Keratinocyte (primary cell): ENCODE measurements at regions not wholly inside any gene's neighbourhood (a gene's known extent, or its start where the extent isn't known, plus 50 kb on each side); places are given as distances from the start of the nearest gene placed in this dataset.

Source experiments
- DNase-seq: peaks from one replicate; pipeline ENCODE4 v3.0.0-alpha.2; 2011; ENCODE audit warnings: low read depth, missing footprints, low spot score
- FAIRE-seq: peaks from 2 replicates; lab custom pipeline; 2011; peaks lifted over from hg19 to GRCh38; lab: Jason Lieb, UNC
- H2AFZ ChIP-seq: 2 replicates; pipeline ENCODE4 v1.6.0; 2012; ENCODE audit warnings: low read length, control low read depth, inconsistent platforms; ENCODE audit not compliant: control insufficient read depth
- H3K27ac ChIP-seq: 2 replicates; pipeline ENCODE4 v1.5.1; 2011; ENCODE audit warnings: low read length; ENCODE audit not compliant: control insufficient read depth, insufficient read depth
- H3K27me3 ChIP-seq: 3 replicates; pipeline ENCODE4 v1.6.0; 2011; ENCODE audit warnings: low read length; ENCODE audit not compliant: control insufficient read depth, insufficient read depth; ENCODE audit errors: extremely low read depth
- H3K36me3 ChIP-seq, 2 experiments: 2 replicates in 1 of 2; 3 replicates in 1 of 2; pipeline ENCODE4 v1.5.1; 2011; ENCODE audit warnings: low read length in 2 of 2, mild to moderate bottlenecking in 1 of 2; ENCODE audit not compliant: control insufficient read depth in 2 of 2, insufficient read depth in 2 of 2; ENCODE audit errors: extremely low read depth in 1 of 2
- H3K4me1 ChIP-seq: 3 replicates; pipeline ENCODE4 v1.5.1; 2011; ENCODE audit warnings: low read length; ENCODE audit not compliant: control insufficient read depth, insufficient read depth; ENCODE audit errors: extremely low read depth
- H3K4me2 ChIP-seq: 3 replicates; pipeline ENCODE4 v1.6.0; 2011; ENCODE audit warnings: low read depth, low read length; ENCODE audit not compliant: control insufficient read depth, insufficient read depth; ENCODE audit errors: extremely low read depth
- H3K4me3 ChIP-seq, 3 experiments: fragments of 200-600 bp in 1 of 3; sonication (generic) in 1 of 3; 2 replicates in 2 of 3; 3 replicates in 1 of 3; pipeline ENCODE4 v1.5.1; 2011 to 2016; ENCODE audit warnings: low read length in 3 of 3, mild to moderate bottlenecking in 3 of 3, control low read depth in 2 of 3, inconsistent platforms in 1 of 3, low read depth in 1 of 3, mixed read lengths in 1 of 3, mixed run types in 1 of 3, moderate library complexity in 1 of 3; ENCODE audit not compliant: control insufficient read depth in 2 of 3, insufficient read depth in 2 of 3; ENCODE audit errors: extremely low read depth in 1 of 3
- H3K79me2 ChIP-seq: 2 replicates; pipeline ENCODE4 v1.6.0; 2012; ENCODE audit warnings: low read length; ENCODE audit not compliant: control insufficient read depth, insufficient read depth
- H3K9ac ChIP-seq: 3 replicates; pipeline ENCODE4 v1.6.0; 2011; ENCODE audit warnings: low read length; ENCODE audit not compliant: control insufficient read depth, insufficient read depth; ENCODE audit errors: extremely low read depth
- H3K9me1 ChIP-seq: 3 replicates; pipeline ENCODE4 v1.6.0; 2011; ENCODE audit warnings: low read length; ENCODE audit not compliant: control insufficient read depth, insufficient read depth; ENCODE audit errors: extremely low read depth
- H3K9me3 ChIP-seq: 2 replicates; pipeline ENCODE4 v1.5.1; 2012; ENCODE audit warnings: low read depth, low read length; ENCODE audit not compliant: control insufficient read depth
- H4K20me1 ChIP-seq: 3 replicates; pipeline ENCODE4 v1.6.0; 2011; ENCODE audit warnings: low read length; ENCODE audit not compliant: control insufficient read depth, insufficient read depth; ENCODE audit errors: extremely low read depth
- EZH2 ChIP-seq: IDR thresholded peaks from one replicate; pipeline ENCODE4 v1.6.1; 2012; ENCODE audit warnings: inconsistent platforms, mild to moderate bottlenecking, low read length, moderate library complexity
- dilution Hi-C: fragments of 300-500 bp; cut with MboI; formaldehyde crosslinking; loops from one replicate; pipeline ENCODE4 v1.7.0; 2020; ENCODE audit warnings: low sequenced_read_pairs; ENCODE audit not compliant: extremely low pct_ligation_motif_present
- TF ChIP-seq, protein P1 (sequence below), 3 experiments: IDR thresholded peaks in 1 of 3; conservative IDR thresholded peaks in 1 of 3; optimal IDR thresholded peaks in 1 of 3; 2 replicates in 2 of 3; 3 replicates in 1 of 3; pipeline versions ENCODE3 to v1.5.1; 2011; ENCODE audit warnings: low read length in 3 of 3, mild to moderate bottlenecking in 3 of 3, moderate library complexity in 2 of 3, control low read depth in 1 of 3, inconsistent platforms in 1 of 3; ENCODE audit not compliant: insufficient read depth in 2 of 3; ENCODE audit errors: extremely low read depth in 1 of 3

DNA sequence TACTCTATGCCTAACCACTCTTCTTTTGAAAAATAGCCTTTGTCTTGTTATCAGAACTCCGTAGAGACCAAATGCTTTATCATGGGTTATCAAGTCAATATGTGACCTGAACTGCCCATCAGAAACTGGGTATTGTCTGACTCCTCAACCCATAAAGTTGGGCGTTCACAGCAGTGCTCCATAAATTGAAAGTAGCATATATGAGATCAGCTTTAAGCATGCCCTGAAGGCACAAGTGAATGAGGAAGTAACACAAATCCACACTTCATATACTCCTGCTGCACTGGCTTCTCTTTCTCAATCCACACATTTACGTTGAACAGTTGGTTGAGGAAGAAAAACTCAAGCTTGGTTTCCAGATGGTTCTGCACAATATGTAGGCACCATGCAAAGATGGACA, 1106.0 kb downstream of the STIM2 start:
- H3K9me1 ChIP-seq, result no peaks in the 10 kb centered on the region
- dilution Hi-C loops, result no loop called here

GRCh38 chr4:27973056-27973455, 1112.4 kb downstream of the STIM2 start:
- no peak overlapping the region for H2AFZ ChIP-seq
- no peak overlapping the region for H3K4me2 ChIP-seq
- H3K36me3 ChIP-seq, result no peaks in the 10 kb centered on the region
- no peak for TF ChIP-seq EZH2
- TF ChIP-seq, protein P1, sequence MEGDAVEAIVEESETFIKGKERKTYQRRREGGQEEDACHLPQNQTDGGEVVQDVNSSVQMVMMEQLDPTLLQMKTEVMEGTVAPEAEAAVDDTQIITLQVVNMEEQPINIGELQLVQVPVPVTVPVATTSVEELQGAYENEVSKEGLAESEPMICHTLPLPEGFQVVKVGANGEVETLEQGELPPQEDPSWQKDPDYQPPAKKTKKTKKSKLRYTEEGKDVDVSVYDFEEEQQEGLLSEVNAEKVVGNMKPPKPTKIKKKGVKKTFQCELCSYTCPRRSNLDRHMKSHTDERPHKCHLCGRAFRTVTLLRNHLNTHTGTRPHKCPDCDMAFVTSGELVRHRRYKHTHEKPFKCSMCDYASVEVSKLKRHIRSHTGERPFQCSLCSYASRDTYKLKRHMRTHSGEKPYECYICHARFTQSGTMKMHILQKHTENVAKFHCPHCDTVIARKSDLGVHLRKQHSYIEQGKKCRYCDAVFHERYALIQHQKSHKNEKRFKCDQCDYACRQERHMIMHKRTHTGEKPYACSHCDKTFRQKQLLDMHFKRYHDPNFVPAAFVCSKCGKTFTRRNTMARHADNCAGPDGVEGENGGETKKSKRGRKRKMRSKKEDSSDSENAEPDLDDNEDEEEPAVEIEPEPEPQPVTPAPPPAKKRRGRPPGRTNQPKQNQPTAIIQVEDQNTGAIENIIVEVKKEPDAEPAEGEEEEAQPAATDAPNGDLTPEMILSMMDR (optimal IDR thresholded peaks at IDR 0.05 in 1 of 3, IDR thresholded peaks at IDR 0.05 in 1 of 3, conservative IDR thresholded peaks at IDR 0.05 in 1 of 3; ENCODE audit: extremely low read depth in 1 of 3, insufficient read depth in 2 of 3, low read length in 3 of 3), result no peak
- FAIRE-seq (no peak), DNase-seq (no peak)
- no peaks in the 10 kb centered on the region for H4K20me1 ChIP-seq
- no peak overlapping the region for H3K4me3 ChIP-seq
- no peak overlapping the region for H3K9ac ChIP-seq
- H3K27ac ChIP-seq, result no peak overlapping the region
- dilution Hi-C loops, result no loop called here
- H3K4me1 ChIP-seq, result no peaks in the 10 kb centered on the region
- no peaks in the 10 kb centered on the region for H3K9me3 ChIP-seq
- H3K79me2 ChIP-seq, result no peaks in the 10 kb centered on the region
- no peaks in the 10 kb centered on the region for H3K9me1 ChIP-seq
- no peaks in the 10 kb centered on the region for H3K27me3 ChIP-seq

More for the DNA sequence above, 1106.0 kb downstream of the STIM2 start:
- no peaks in the 10 kb centered on the region for H3K4me1 ChIP-seq
- H3K79me2 ChIP-seq, result no peaks in the 10 kb centered on the region
- no peak overlapping the region for H3K9ac ChIP-seq
- no peak overlapping the region for H2AFZ ChIP-seq
- no peak overlapping the region for H3K27ac ChIP-seq
- H3K27me3 ChIP-seq, result no peaks in the 10 kb centered on the region
- TF ChIP-seq, protein P1 (optimal IDR thresholded peaks at IDR 0.05 in 1 of 3, IDR thresholded peaks at IDR 0.05 in 1 of 3, conservative IDR thresholded peaks at IDR 0.05 in 1 of 3; ENCODE audit: extremely low read depth in 1 of 3, insufficient read depth in 2 of 3, low read length in 3 of 3), result no peak
- TF ChIP-seq EZH2, result no peak
- no peaks in the 10 kb centered on the region for H3K9me3 ChIP-seq
- no peaks in the 10 kb centered on the region for H4K20me1 ChIP-seq
- no peak overlapping the region for H3K4me2 ChIP-seq
- FAIRE-seq (no peak), DNase-seq (no peak)
- H3K4me3 ChIP-seq, result no peak overlapping the region
- no peaks in the 10 kb centered on the region for H3K36me3 ChIP-seq
